GM19455 (cell line): ENCODE measurements at regions not wholly inside any gene's neighbourhood (a gene's known extent, or its start where the extent isn't known, plus 50 kb on each side); places are given as distances from the start of the nearest gene placed in this dataset.
"Not testable (repeated sequence)": the region's sequence is repeated elsewhere in the genome, so short reads cannot be mapped to it uniquely, and the experiment has no call there.

ENCODE experiments used
- ATAC-seq: cut with Tn5 transposase; IDR thresholded peaks from one replicate; pipeline ENCODE4 v1.9.1; 2021; ENCODE audit not compliant: unreplicated experiment

DNA sequence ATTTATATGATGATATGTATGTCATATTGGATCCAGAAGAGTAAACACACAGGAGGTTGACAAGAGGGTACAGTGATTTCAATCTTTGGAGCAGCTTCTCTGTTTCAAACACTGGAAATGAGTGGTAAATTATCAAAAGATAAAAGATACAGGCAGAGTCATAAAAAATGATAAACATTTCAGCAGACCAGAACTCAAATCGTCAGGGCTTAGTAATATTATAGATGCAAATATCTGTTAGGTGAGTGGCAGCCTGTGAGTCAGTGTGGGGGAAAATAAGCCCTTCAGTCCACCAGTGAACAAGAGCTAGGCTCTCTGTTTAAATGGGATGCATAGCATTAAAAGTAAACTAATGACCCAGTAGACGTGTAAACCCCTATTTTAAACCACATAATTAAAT is 1378.1 kb downstream of the EFNA5 start:
- ATAC-seq, result no peak

DNA sequence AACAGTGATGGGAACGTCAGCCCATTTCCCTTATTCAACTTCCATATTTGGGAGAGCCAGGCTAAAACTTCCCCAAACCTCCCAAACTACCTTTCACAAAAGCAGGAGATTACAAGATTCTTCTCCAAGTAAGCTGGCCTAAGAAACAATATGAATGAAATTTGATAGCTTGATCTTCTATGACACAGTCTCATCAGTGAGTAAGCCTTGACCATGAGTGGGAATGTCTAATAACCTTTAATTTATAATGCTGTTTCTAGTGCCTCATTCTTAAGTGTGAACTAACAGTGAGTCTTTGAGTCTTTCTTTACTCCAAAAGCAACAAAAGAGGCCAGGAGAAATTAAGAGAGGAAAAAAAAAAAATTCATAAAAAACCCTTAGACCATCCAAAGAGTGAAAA is 1379.9 kb downstream of the EFNA5 start:
- ATAC-seq, result no peak

DNA sequence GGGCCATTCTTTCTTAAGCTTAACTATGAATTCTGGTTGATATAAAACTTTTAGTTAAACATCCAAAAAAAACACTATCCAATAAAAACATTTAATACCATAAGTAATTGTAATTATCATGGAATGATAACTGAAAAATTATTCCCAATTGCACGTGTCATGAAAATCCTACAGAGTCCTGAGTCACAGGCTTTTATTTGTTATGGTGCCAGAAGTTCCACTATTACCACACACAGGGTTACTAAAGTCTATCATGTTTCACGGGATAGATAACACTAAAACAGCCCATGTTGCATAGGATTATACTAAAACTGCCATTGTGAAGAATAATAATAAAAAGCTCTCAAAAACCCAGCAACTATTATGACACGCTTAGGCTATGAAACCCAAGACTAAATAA is 1381.8 kb downstream of the EFNA5 start:
- ATAC-seq, result no peak

DNA sequence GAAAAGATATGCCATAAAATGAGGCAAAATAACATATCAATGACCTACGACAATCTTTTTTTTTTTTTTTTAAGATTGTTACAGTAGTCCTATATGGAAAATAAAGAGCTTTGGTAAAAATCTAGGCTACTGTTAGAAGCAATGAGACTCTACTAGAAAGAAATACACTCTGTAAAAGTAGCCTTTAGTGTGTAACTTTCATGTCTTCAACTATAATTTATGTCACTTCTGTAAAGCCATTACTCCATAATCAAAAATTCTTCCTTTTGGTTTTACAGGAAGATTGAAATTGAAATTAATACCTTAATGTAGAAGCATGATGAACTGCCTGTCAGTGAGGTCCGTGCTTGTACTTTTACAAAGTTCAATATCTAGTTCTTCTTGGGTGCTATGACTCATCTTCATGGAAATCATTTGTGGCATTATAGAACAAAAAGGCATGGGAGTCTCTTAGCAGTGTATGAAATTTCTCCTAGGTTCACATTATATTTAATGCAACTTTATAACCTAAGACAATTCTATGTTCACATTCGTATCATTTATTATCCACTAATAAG is 1393.1 kb downstream of the EFNA5 start:
- no peak for ATAC-seq

DNA sequence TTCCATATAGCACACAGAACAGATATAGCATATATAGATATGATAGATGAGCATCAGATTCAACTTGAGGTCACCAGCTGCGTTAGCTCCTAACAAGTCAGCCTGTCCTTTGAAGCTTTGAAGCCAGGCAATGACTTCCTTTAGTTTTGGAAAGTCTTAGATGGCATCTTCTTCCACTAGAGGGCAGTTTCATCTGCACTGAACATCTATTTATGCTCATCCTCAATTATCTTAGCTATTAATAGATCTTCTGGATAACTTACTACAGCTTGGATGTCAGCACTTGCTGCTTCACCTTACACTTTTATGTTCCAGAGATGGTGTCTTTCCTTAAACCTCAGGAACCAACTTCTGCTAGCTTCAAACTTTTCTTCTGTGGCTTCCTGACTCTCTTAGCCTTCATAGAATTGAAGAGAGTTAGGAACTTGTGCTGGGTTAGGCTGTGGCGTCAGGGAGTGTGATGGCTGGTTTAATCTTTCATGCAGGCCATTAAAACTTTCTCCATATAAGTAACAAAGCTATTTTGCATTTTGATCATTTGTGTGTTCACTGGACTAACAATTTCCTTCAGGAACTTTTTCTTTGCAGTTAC is 1401.4 kb downstream of the EFNA5 start:
- no peak for ATAC-seq

DNA sequence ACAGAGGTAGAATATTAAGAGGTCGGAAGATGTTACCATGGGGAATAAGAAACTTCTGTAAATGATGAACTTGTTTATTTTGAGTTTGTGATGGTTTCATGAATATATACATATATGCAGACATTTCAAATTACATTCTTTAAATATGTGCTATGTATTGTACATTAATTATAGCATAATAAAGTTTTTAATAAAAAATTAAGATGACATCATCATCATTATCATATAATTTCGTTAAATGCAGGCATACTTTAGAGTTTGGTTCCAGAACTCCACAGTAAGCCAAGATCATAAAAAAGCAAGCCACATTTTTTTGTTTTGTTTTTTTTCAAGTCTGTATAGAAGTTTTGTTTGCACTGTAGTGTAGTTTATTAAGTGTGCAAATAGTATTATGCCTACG is 1403.5 kb downstream of the EFNA5 start:
- ATAC-seq, result no peak

DNA sequence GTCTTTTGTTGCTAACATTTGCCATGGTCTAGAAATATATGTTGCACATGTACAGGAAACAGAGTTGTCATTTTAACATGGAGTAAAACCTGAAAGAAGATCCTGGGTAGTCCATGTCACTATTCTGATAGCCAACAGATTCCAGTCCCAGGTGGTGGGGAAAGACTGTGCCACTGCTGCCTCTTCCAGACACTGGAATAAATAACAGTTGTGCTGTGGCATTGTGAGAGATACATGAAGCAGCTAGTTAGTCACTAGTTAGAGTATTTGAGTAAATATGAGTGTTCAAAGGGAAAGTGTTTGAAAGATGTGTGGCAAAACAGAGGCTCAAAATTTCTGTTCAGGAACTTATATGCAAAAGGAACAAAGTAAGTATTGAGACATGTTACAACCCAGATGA is 1408.3 kb downstream of the EFNA5 start:
- ATAC-seq, result no peak

DNA sequence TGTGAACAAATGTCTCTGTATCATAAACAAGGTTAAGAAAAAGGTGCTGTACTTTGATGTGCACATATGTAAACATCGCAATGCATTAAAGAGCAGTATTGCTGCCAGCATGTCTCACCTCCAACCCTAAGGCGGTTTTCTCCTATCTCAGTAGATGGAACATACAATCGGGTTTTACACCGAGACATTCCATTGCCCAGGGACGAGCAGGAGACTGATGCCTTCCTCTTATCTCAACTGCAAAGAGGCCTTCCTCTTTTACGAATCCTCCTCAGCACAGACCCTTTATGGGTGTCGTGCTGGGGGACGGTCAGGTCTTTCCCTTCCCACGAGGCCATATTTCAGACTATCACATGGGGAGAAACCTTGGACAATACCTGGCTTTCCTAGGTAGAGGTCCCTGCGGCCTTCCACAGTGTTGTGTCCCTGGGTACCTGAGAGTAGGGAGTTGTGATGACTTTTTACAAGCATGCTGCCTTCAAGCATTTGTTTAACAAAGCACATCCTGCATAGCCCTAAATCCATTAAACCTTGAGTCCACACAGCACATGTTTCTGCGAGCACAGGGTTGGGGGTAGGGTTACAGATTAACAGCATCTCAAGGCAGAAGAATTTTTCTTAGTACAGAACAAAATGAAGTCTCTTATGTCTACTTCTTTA is 1411.2 kb downstream of the EFNA5 start:
- ATAC-seq, result not testable (repeated sequence)

DNA sequence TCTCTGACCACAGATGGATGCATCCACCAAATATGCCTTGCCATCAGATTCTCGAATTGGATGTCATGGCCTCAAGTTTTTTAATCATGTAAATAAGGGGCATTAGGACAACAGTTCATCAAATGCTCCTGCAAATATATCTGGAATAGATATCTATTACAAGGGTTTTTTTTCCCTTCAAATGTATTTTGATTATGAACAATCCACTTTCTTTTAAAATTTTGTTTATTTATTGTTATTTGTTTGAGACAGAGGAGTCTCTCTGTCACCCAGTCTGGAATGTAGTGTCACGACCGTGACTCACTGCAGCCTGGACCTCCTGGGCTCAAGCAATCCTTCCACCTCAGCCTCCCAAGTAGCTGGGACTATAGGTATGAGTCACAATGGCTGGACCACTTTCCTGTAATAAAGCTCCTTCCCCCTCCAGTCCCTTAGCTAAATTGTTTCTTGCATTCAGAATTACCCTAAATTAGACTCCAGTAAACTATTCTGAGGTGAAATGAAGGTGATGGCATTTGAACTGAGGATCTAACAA is 1412.1 kb downstream of the EFNA5 start:
- ATAC-seq, result no peak

DNA sequence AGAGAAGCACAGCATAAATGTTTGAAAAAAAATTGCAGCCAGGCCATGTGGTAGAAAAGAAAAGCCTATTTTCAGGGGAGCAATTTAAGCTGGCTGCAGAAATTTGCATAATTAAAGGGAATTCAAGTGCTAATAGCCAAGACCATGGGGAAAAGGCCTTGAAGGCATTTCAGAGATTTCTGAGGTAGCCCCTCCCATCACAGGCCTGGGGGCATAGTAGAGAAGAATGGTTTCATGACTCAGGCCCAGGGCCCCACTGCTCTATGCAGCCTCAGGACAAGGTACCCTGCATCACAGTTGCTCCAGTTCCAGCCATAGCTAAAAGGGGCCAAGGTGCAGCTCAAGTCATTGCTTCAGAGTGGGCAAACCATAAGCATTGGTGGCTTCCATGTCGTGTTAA is 1416.0 kb downstream of the EFNA5 start:
- ATAC-seq, result no peak

DNA sequence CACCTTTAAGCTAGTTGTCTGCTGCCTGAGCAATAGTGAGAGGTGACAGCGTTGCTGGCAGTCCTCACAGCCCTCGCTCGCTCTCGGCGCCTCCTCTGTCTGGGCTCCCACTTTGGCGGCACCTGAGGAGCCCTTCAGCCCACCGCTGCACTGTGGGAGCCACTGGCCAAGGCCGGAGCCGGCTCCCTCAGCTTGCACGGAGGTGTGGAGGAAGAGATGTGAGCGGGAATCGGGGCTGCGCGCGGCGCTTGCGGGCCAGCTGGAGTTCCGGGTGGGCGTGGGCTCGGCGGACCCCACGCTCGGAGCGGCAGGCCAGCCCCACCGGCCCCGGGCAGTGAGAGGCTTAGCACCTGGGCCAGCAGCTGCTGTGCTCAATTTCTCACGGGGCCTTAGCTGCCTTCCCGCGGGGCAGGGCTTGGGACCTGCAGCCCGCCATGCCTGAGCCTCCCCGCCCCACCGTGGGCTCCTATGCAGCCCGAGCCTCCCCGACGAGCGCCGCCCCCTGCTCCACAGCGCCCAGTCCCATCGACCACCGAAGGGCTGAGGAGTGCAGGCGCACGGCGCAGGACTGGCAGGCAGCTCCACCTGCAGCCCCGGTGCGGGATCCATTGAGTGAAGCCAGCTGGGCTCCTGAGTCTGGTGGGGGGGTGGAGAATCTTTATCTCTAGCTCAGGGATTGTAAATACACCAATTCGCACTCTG is 1424.5 kb downstream of the EFNA5 start:
- not testable (repeated sequence) for ATAC-seq

DNA sequence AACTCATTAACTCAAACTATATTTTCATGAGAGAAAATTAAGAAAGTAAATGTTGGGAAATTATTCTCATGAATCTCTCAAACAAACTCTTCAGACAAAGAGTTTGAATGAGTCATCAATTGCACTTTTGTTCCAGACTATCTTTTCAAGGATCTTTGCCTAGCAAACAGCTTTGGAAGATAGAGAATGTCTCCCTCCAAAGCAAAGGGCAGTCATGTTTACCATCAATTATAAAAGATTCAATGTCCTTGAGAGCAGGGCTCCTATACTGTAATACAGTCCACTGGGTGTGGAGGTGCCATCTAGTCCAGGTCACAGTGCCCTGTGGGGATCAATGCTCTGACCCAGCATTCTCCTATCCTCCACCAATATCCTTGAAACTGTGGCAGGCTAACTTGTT is 1429.3 kb downstream of the EFNA5 start:
- ATAC-seq, result no peak

DNA sequence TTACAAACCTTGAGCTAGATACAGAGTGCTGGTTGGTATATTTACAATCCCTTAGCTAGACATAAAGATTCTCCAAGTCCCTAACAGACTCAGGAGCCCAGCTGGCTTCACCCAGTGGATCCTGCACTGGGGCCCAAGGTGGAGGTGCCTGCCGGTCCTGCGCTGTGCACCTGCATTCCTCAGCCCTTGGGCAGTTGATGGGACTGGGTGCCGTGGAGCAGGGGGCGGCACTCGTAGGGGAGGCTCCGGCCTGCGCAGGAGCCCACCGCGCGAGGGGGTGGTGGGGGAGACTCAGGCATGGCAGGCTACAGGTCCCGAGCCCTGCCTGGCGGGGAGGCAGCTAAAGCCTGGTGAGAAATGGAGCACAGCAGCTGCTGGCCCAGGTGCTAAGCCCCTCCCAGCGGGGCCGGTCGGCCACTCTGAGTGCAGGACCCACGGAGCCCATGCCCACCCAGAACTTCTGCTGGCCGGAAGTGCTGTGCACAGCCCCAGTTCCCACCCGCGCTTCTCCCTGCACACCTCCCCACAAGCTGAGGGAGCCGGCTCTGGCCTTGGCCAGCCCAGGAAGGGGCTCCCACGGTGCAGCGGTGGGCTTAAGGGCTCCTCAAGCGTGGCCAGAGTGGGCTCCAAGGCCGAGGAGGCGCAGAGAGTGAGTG is 1464.7 kb downstream of the EFNA5 start:
- ATAC-seq, result no peak

DNA sequence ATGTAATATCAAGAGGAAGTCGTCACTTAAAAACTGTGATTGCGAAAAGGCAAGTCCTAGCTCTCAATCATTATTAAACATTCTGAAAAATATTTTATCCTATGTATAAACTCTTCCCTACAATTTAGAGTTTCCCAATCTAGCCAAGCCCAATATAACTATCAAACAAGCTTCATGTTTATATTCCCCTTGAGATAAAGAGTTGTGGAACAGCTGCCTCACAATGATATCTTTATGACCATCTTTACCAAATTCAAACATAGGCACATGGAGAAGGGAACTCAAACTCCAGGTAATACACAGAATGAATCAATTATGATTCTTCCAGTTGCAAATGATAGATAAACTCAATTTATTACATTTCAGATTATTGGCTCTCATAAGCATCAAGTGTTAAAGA is 1468.7 kb downstream of the EFNA5 start:
- no peak for ATAC-seq

DNA sequence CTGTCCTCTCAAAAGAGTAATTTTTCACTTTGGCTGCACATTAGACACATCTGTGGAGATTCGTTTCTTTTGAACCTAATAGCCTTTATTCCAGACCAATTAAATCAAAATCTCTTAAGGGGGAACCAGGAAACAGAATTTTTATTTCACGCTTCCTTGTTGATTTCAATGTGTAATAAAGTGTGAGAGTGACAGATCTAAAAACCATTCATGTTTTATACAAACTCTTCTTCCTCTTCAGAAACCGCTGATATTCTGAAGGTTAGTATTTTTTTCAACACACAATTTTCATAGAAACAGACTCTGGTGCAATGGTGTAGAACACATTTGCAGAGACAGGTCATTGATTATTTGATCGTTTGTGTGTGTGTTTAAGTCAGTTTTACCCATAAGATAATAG is 1469.8 kb downstream of the EFNA5 start:
- ATAC-seq, result no peak

DNA sequence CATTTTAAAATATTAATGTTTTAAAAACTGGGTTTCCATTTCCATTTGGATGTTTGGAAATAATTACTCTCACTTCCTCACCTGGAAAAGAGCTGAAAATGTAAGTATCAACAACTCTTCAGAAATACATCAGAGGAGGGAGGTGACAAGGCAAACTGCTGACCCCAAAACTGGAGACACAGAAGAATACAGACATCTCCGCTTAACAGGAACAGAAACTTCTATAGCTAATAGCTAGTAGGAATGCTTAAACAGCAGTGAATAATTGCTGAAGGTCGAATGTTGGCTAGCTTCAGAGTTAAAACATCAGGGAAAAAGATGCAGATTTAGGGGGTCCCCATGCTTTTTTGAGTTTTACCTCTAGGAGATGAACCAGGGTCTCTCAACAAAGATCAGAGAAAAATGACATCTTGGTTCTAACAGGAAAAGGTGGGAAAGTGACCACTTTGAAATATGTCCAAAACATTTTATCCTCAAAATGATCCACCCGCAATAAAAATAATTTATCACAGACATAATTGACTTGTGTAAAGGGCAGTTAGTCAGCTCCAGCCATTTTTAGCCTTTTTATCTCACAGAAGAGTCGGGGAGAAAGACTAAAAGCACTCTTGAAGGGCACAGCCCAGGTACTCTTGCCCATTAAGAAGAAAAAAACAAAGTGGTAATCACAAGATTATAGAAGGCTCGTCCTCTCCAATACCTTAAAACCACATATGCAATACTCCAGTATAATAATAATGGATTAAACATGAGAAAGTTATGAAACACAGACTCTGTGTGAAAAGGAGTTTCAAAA is 1474.9 kb downstream of the EFNA5 start:
- ATAC-seq, result no peak

DNA sequence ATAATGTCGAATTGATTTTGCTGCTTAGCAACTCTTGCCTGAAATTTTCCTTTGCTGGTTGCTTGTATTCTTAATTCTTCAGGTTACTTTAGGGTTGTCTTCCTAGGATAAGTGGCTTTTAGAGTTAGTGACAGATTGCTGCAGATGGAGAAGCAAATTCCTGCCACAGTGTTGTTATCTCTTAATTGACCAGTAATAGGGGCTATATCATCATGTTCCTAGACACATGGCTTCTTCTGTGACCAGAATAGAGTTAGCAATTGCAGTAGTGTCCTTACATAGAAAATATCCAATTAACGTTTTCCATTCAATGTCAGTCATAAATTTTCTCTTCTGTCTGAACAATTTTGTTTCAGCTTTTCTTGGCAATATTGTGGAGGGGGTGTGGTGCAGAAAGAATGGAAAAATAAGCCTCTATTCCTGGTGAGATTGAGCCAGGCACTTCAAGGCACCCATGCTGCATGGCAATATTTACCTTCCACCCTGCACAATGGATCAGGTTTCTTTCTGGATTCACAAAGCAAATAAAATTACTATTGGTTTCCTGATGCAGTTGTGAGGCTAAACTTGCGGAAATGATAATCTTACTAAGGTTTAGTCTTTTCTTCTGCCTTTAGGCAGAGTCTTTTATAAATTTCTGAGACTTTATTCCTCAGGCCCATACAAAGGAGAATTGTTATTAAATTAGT is 1481.5 kb downstream of the EFNA5 start:
- no peak for ATAC-seq

DNA sequence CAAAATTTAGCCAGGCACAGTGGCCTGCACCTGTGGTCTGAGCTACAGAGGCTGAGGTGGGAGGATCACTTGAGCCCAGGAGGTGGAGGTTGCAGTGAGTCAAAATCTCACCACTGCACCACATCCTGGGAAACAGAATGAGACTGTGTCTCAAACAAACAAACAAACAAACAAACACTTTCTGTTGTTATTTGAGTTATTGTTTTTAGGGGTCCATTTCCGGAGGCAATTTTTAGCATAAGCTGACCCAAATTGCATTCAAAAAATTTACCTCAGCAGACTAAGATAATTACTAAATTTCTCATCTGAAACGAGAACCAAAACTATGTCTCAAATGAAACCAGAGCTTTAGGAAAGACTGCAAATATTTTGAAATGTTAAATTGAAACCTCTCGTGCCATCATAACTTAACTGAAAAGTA is 1485.1 kb downstream of the EFNA5 start:
- ATAC-seq, result no peak

DNA sequence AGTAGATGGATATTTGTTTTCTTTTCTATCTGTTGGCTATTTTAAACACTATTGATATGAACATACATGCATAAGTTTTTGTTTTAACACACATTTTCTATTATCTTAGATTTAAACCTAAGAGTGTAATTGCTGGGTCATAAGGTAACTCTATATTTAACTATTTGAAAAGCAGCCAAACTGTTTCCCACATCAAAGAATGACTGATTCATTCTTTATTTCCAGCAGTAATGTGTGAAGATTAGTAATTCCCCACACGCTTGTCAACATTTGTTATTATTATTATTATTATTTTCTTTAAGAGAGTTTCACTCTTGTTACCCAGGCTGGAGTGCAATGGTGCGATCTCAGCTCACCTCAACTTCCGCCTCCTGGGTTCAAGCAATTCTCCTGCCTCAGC is 1495.8 kb downstream of the EFNA5 start:
- no peak for ATAC-seq
